Suppressor macrophage treated with lipopolysaccharide for 4 hours (primary cell): ENCODE measurements at regions not wholly inside any gene's neighbourhood (a gene's known extent, or its start where the extent isn't known, plus 50 kb on each side); places are given as distances from the start of the nearest gene placed in this dataset.

Experiments used
- DNase-seq: peaks from one replicate; pipeline ENCODE4 v3.0.0-alpha.2; 2020

- no peak for DNase-seq
Observed at GRCh38 chr12:44961887-44962286, 85.8 kb upstream of the NELL2 start.

GRCh38 chr12:44960856-44961255, 84.7 kb upstream of the NELL2 start:
- no peak for DNase-seq

- DNase-seq = no peak
Observed at GRCh38 chr12:44960423-44960822, 84.3 kb upstream of the NELL2 start.

GRCh38 chr12:44947163-44947562, 71.0 kb upstream of the NELL2 start:
- DNase-seq = no peak

- DNase-seq = no peak
Observed at GRCh38 chr12:44942714-44943113, 66.6 kb upstream of the NELL2 start.

GRCh38 chr12:44930972-44931600, 55.0 kb upstream of the NELL2 start:
- DNase-seq = peak; percentile 87

- DNase-seq = no peak
Observed at GRCh38 chr12:44929236-44929885, 53.2 kb upstream of the NELL2 start.
